C1 segment of cervical spinal cord (tissue), 14 donors: ENCODE measurements at regions not wholly inside any gene's neighbourhood (a gene's known extent, or its start where the extent isn't known, plus 50 kb on each side); places are given as distances from the start of the nearest gene placed in this dataset.
"Not testable (repeated sequence)": the region's sequence is repeated elsewhere in the genome, so short reads cannot be mapped to it uniquely, and the experiment has no call there.

ENCODE experiments used
- DNase-seq, 14 donors: peaks; one replicate each; lab custom pipeline; 2025; lab: John Stamatoyannopoulos, UW

DNA sequence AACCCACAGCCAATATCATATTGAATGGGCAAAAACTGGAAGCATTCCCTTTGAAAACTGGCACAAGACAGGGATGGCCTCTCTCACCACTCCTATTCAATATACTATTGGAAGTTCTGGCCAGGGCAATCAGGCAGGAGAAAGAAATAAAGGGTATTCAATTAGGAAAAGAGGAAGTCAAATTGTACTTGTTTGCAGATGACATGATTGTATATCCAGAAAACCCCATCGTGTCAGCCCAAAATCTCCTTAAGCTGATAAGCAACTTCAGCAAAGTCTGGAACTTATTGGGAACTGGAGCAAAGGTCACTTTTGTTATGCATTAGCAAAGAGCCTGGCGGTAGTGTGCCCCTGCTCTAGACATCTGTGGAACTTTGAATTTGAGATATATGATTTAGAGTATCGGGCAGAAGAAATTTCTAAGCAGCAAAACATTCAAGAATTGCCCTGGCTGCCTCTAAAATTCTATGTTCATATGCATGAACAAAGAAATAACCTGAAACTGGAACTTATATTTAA lies 53.4 kb upstream of the PSMA1 start:
- DNase-seq: not testable (repeated sequence)

DNA sequence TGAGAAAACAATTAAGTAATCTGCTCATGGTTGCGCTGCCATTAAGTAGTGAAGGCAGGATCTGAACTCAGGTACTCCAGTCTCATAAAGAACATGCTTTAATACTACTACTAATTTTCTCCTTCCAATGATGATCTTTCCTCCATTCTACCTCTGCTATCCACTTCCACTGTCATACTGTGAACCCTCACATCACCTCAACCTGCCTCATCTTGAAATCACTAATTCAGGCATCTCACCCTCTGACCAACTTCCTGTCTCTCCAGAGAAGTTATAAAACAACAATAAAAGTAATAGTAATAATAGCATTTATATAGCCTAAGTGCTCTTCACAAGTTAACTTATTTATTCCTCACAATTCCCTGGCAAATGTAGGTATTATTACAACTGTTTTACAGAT lies 57.1 kb upstream of the PSMA1 start:
- DNase-seq: no peak

DNA sequence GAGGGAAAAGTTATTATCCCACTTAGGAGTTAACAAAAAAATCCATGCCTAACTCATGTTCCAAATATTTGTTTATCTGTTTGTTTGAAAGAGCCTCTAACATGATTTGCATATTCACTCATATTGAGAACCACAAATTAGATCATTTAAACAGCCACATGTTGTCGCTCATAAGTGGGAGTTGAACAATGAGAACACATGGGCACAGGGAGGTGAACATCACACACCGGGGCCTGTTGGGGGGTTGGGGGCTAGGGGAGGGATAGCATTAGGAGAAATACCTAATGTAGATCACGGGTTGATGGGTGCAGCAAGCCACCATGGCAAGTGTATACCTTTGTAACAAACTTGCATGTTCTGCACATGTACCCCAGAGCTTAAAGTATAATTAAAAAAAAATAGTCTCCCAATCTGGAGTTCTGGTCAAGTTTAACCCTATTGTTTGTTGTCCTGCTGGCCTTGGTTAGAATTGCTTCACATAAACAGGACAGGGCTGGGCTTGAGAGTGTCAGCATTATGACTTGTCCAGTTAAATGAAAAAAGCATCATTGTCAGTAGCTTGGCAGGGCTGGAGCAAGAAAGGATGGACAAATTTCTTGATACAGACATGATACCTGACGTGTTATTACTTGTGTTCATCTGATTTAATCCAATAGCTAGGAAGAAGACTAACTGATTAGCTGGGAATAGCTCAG lies 57.8 kb upstream of the PSMA1 start:
- no peak for DNase-seq

DNA sequence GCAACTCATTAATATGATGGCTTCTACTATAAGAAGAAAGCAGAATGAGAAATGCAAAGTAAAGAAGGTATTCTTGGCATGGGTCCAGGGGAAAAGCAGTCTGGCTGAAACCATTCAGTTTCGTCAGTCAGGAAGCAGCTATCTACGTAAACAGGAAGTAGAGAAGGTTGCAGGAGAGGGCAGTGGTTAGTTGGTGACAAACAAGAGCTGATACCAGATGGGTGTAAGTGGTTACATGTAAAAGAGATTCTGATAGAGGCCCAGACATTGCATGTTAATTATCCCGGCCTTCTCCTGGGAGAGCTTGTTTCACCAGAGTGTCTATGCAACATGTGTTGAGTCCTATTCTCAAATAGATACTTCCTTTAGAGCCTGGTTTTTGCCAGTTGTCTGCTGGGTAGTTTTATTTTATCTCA lies 58.4 kb upstream of the PSMA1 start:
- no peak for DNase-seq

DNA sequence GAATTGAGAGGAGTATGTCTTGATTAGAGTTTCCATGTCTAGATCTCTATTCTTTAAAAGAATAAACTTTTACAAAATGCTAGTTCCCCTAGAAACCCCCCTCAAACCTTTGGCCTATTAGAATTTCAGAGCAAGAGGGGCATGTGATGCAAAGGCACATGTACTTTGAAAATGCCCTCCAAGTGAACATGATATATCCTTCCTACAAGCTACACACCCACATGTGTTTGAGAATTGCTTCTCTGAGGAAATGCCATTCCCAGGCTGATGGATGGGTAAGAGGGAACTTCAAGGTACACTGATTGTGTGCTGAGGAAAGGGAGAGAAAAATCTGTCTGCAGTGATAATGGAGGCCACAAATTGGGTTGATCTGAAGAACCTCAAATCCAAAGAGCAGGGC lies 59.5 kb upstream of the PSMA1 start:
- DNase-seq: no peak

DNA sequence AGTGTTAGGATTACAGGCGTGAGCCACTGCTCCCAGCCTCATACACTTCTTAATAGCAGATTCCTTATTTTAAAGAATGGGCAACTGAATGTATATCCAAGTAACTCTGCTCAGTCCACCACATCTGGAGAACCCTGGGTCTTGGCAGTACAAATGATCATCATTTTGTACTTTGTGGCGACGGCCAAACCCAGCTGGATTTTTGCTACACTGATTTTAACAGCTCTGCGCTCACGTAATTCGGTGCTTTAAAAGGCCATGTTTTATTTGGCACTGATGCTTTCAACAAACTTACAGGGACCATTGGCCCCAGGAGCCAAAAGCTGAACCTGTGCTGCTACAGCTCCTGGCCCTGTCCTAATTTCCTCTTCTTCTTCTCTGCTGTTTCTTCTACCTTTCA lies 60.8 kb upstream of the PDE3B start:
- no peak for DNase-seq

DNA sequence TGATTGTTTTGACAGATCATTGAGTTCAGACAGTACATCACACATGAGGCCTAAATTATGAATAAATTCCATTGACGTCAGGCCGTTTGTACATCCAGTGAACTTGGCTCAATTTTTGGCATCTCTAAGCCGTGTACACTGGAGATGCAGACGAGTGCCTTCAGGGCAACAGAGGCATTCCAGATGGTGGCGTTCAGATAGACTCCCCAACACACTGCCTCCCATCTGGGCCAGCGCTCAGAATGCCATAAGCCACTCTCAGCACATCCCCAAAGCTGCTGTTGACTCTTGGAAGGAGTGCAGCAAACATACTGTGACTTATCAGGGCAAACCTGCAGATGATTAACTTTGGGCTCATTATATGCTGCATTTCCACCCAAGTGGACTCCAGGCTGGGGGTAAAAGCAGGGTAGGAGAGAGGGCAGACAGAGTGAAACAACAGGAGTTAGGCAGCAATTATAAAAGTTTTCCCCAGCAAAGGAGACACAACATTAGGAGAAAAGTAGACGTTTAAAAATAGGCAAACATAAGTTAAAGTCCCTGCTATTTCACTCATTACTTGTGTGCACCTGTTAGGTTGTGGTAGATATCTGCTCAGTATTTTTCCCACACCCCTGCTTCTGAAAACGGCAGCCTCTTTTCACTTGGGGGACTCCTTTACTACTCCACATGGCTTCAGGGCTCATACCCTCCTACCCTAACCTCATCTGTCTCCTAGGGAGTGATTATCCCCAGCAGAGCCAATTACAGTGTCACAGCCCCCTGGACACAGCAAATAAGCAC lies 60.2 kb upstream of the PDE3B start:
- no peak for DNase-seq

DNA sequence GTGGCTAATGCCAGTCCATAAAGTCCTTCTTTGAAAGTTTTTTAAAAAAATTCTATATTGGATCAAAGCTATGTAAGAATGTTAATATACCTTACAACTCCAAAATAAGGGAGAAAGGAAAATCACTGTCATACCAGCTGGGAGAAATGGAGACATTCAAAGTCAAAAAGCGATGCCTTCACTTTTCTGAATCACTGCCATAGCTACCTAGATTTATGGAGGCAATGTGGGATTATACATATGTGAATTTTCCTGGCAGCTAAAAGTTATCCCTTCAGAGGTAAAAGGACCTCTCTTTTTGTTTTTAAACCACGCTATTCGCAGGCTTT lies 59.6 kb upstream of the PDE3B start:
- DNase-seq: no peak

DNA sequence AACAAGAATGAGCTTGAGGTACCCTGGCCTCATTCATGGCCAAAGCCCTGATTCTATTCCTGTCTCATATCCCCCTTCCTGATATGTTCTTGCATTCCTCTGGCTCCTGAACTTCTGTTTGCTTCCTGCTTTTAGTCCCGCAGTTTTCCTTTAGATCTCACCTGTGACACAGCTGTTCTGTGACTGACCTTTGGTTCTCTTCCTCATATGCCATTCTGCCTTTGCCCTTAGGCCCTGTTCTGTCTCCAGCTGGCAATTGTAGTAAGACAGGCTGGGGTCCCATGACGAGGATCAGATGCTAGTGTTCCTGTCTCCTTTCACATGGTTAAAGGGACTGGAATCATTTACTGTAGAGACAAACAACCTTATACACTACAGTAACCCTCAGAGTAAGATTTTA lies 59.0 kb upstream of the PDE3B start:
- DNase-seq: no peak

DNA sequence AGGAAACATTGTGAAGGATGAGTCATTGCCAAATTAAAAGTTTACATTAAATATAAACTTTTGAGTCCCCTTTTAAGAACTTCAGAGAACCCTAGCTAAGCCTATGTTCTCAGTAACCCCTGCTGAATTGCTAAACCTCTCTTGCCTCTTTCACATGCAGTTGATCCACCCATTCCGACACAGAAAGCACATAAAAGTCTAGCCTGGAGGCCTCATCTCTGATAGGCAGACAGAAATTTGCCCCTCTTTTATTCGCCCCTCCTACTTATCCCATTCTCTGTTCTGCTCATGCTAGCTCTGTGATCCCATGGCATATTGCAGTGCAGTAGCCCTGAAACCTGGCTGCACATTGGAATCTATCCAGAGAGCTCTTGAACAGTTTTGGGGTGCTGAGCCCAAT lies 58.2 kb upstream of the PDE3B start:
- no peak for DNase-seq

DNA sequence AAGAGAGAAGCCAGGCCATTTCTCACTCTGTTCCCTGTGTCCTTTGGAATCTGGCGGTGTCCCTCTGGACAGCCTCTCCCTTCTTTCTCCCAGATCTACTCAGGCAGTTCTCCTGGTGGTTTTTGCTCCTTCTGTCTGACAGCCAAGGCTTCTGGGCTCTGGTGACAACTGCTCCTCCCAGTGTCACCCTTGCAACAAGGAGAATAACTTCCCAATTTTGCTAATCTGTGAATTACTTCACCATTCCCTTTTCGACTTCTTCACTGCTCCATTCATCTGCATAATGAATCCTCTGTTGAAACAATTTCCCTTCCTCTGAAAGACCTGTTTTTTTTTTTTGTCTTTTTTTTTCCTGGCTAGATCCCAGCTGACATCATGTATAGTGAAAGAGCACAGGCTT lies 56.3 kb upstream of the PDE3B start:
- peak in 2 of 14 donors; percentile 5 to 49 for DNase-seq

DNA sequence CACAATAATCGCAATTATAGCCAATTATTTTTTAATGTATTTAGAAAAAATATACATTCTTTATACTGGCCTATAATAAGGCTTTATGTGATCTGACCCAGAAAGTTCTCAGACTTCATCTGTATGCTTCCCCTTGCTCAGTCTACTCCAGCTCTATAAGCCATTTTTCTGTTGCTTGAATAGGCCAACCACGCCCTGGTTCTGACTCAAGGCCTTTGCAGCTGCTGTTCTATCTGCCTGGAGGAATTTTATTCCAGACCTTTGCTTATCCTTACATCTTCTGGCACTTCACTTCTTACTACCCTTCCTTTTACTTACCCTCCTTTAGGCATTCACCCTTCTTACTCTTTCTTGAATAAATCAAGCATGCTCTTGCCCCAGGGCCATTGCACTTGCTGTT lies 54.9 kb upstream of the PDE3B start:
- DNase-seq: no peak

DNA sequence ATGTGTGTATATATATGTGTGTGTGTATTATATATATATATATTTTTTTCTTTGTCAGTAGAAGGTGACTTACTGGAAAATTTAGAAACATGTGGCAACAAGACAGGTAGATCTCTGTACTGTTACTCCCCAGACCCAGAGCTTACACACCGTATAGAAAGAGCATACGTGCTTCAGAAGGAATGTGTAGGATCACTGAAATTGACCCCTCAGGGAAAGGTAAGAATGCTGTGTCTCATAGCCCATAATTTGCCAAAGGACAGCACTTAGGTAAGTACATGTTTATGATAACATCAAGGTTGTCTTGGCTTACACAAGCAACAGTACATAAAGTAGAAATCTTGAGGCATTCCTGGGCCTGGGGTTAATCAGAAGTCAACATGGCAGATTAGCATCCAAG lies 54.2 kb upstream of the PDE3B start:
- no peak for DNase-seq

DNA sequence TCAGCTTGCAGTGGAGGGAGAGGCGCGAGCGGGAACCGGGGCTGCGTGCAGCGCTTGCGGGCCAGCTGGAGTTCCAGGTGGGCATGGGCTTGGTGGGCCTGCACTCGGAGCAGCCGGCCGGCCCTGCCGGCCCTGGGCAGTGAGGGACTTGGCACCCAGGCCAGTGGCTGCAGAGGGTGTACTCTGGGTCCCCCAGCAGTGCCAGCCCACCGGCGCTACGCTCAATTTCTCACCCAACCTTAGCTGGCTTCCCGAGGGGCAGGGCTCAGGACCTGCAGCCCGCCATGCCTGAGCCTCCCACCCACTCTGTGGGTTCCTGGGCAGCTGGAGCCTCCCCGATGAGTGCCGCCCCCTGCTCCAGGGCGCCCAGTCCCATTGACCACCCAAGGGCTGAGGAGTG lies 52.6 kb upstream of the PDE3B start:
- DNase-seq: not testable (repeated sequence)

DNA sequence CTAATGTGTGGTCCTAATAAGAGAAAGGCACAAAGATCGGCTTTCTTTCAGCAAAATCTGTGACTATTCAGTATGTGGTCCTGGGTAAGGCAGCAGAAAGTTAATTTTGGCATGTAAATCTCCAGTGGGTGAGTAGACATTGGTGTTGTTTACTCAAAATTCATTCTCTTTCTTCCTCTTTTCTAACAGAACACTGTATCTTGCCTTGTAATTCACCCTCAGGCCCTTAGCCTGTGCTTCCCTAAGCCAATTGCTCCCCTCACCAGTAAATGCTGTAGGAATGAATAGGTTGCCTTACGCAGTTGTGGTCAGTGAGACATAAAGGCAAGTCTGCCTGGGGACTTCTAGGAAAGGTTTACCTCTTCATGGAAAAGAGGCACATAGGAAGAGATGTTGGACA lies 49.9 kb upstream of the PDE3B start:
- no peak for DNase-seq
